Stimulated activated CD8-positive, alpha-beta memory T cell treated with anti-CD3 and anti-CD28 coated beads, Interleukin-7, amount 100 ng/mL, for 24 hours (primary cell): ENCODE measurements at regions not wholly inside any gene's neighbourhood (a gene's known extent, or its start where the extent isn't known, plus 50 kb on each side); places are given as distances from the start of the nearest gene placed in this dataset.

ENCODE experiments used
- DNase-seq: peaks from one replicate; pipeline ENCODE4 v3.0.0-alpha.2; 2020; ENCODE audit warnings: low read depth

DNA sequence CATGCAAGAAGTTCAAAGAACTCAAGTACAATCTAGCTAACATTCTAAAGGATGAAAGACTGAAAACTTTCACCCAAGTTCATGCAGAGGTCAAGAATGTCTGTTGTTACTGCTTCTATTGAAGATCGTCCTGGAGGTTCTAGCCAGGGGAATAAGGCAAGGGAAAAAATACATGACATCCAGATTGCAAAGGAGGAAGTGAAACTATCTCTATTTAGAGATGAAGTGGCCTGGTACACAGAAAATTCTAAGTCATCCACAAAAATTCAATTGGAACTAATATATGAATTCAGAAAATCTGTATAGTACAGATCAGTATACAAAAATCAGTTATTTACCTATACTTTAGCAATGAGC lies 693.0 kb downstream of the NR2F2 start:
- no peak for DNase-seq

GRCh38 chr15:97026781-97027180 lies 696.3 kb downstream of the NR2F2 start:
- no peak for DNase-seq

DNA sequence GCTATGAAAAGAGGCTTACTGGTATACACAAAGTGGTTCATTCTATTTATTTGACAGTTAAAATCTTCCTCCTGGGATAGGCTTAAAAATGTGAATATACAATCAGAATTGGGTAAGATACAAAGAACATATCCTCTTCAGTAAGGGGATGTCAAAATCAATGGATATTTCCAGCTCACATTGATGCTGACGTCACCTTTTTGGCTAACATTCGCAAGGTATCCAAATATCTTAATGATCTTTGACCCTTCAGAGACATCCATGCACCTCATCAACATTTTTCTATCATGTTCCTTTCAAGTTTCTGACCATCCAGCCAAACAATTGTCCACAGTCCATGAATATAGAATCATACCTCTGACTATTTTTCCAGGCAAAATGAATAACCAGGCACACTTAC lies 697.3 kb downstream of the NR2F2 start:
- DNase-seq = no peak

DNA sequence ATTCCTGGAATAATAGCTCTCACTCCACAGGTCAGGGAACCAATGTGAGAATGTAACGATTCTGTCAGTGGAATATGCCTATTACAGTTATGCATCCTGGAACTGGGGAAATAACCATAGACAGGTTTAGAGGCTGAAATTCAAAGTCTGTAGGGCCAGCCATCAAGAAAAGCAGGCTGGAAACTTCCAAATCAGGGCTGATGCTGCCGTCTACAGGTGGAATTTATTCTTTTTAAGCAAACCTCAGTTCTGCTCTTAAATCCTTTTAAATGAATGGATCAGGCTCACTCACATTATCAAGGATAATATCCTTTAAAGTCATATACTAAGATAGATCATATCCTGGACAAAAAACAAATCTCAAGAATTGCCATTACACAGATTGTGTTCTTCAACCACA lies 699.8 kb downstream of the NR2F2 start:
- no peak for DNase-seq

- DNase-seq = no peak
These were observed 705.8 kb downstream of the NR2F2 start for GRCh38 chr15:97036301-97036700.

DNA sequence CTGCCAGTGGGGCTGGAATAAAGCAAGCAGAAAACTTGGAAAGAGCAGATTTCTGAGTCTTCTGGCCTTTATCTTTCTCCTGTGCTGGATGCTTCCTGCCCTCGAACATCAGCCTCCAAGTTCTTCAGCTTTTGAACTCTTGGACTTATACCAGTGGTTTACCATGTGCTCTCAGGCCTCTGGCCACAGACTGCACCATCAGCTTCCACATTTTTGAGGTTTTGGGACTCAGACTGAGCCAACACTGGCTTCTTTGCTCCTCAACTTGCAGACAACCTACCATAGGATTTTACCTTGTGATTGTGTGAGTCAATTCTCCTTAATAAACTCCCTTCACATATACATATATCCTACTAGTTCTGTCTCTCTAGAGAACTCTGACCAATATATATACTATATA lies 706.6 kb downstream of the NR2F2 start:
- DNase-seq = no peak

- no peak for DNase-seq
These were observed 715.3 kb downstream of the NR2F2 start for GRCh38 chr15:97045666-97046421.

DNA sequence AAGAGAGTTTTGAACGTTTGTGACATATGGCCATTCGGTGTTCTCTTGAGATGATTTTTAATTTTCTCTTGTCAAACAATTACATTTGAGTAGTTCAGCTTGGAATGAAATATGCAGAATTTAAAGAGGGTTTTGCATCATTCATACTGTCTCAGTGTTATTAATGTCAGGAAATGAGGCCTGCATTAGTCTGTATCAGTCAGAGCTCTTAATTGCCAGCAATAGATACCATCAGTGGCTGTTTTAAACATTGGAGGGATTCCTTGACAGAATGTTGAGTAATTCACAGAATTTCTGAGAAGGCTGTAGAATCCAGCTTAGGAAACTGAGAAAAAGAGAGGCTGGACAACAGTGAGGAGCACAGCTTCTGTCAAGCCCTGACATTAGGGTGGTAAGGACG lies 722.0 kb downstream of the NR2F2 start:
- no peak for DNase-seq

- no peak for DNase-seq
These were observed 723.1 kb downstream of the NR2F2 start for GRCh38 chr15:97053635-97054034.

DNA sequence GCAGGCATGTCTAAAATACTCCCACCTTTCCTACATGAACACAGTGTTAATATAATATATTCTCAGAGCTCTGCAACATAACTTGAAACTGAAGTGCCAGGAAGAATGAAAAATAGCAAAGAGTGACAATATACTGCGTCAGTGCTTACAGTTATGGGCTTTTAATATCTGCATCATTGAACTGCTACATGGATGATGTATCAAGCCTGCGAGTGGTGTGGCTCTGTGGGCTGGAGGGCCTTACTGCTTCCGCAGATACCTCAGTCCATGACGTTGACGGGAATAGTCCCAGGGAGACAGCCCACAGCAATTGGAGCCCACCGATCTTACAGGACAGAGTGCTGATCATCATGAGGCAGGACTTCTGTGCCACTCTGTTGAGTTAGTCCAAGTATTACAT lies 727.0 kb downstream of the NR2F2 start:
- no peak for DNase-seq

GRCh38 chr15:97059281-97059680 lies 728.8 kb downstream of the NR2F2 start:
- DNase-seq = no peak

- DNase-seq = no peak
These were observed 730.9 kb downstream of the NR2F2 start for GRCh38 chr15:97061392-97061791.

- no peak for DNase-seq
These were observed 741.2 kb downstream of the NR2F2 start for GRCh38 chr15:97071668-97072067.

GRCh38 chr15:97072545-97072944 lies 742.0 kb downstream of the NR2F2 start:
- no peak for DNase-seq

GRCh38 chr15:97076011-97076410 lies 745.5 kb downstream of the NR2F2 start:
- no peak for DNase-seq

DNA sequence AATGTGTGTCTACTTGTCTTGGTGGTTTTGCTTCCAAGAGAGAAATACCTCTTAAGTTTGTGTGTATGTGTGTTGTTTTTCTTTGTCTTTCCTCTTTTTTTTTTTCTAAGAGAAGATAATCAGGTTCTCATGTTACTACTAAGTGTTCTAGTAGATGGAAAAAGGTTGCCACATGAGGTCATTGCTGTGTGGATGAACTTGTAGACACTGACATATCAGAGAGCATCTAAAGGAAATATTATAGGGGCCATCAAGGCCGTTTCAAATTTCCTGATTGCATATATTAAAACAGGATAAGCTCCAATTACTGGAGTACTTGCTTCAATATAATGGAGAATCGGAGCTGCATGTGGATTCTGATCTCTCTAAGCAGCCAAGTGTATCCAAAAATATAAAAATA lies 747.5 kb downstream of the NR2F2 start:
- no peak for DNase-seq

DNA sequence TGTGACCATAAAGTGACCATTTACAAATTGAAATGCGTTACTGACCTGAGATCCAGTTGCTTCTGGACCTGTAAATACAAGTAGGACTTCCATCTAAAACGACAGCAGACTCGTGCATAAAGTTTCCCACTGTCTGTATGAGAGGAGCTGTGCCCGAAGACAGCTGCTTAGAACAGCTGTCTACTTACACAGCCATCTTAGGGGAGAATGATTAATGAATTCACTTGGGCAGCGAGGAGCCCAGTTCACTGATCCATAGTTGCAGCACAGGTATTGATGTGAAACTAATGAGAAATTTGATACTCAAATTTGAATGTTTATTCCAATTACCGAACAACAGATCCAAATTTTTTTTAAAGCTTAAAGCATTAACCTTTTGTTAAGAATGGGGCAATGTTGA lies 748.1 kb downstream of the NR2F2 start:
- no peak for DNase-seq

GRCh38 chr15:97081666-97082226 lies 751.2 kb downstream of the NR2F2 start:
- DNase-seq = no peak

- DNase-seq = no peak
These were observed 752.3 kb downstream of the NR2F2 start for GRCh38 chr15:97082830-97083229.

DNA sequence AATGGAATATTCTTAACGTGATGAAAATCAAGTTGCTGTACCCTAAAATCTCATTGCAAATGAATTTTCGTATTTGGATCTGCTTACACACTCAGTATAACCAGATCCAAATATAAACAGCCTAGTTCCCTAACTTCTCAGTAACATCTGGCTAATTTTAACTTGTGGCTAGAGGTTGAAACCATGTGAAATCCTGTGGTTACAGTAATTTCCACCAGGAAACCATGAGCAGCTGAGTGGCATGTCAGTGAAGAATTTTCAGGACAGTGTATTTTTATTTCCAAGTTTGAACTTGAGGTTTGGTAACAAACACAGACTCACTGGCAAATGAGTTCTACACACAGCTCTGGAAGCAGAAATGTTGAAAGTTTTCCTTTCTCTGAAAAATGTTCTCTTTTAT lies 754.1 kb downstream of the NR2F2 start:
- DNase-seq = no peak

GRCh38 chr15:97085731-97086130 lies 755.2 kb downstream of the NR2F2 start:
- DNase-seq = no peak

DNA sequence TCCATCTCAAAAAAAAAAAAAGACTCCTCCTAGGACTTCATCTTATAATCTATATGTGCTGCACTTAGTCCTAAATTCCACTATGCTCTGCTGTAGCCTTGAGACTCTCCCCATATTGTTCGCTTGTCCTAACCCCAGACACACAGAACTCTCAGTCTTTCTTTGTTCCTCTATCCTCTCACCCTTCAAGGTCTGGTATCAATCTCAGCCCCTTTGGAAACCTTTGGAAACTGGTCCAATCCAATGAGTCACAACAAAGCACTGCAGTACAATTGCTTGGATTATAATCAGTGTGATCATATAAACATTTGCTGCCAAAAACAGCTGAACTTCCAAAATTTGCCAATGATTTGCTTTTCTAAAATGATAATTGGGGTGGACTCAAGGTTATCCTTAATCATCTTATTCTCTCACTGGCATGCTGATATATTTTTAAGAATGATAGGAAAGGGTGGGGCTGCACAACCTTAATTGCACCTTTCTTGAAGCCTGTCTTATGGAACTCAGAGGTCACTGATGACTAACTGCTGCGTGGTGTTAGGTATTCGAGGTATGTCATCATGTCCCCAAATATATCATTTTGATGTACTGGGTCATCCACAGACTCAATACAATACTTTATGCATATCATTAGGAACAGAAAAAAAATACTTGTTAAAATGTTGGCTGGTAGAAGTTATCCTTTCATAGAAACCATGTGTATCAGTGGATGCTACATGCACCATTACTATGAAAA lies 756.7 kb downstream of the NR2F2 start:
- DNase-seq = no peak

- no peak for DNase-seq
These were observed 760.6 kb downstream of the NR2F2 start for GRCh38 chr15:97091093-97091492.

GRCh38 chr15:97092656-97093055 lies 762.2 kb downstream of the NR2F2 start:
- no peak for DNase-seq
